Sigmoid colon (tissue), 4 donors: ENCODE measurements at regions not wholly inside any gene's neighbourhood (a gene's known extent, or its start where the extent isn't known, plus 50 kb on each side); places are given as distances from the start of the nearest gene placed in this dataset.

Experiments
- EP300 ChIP-seq, 4 donors: sonication (generic); formaldehyde crosslinking; IDR thresholded peaks; one replicate each; pipeline ENCODE4 v1.6.1; 2017; ENCODE audit warnings: antibody characterized with exemption in 4 of 4
- POLR2A ChIP-seq, 2 donors: fragments of 450-650 bp; IDR thresholded peaks; one replicate each; pipeline ENCODE4 v1.6.1; 2016; ENCODE audit warnings: antibody characterized with exemption in 2 of 2, mild to moderate bottlenecking in 2 of 2, moderate library complexity in 2 of 2
- TF ChIP-seq, protein P1 (sequence below), 4 experiments: fragments of 450-650 bp in 3 of 4; fragments of 200-600 bp in 1 of 4; IDR thresholded peaks; one replicate each; pipeline ENCODE4 v1.5.1; 2016 to 2019; ENCODE audit warnings: antibody characterized with exemption in 4 of 4, mild to moderate bottlenecking in 3 of 4, moderate library complexity in 2 of 4

DNA sequence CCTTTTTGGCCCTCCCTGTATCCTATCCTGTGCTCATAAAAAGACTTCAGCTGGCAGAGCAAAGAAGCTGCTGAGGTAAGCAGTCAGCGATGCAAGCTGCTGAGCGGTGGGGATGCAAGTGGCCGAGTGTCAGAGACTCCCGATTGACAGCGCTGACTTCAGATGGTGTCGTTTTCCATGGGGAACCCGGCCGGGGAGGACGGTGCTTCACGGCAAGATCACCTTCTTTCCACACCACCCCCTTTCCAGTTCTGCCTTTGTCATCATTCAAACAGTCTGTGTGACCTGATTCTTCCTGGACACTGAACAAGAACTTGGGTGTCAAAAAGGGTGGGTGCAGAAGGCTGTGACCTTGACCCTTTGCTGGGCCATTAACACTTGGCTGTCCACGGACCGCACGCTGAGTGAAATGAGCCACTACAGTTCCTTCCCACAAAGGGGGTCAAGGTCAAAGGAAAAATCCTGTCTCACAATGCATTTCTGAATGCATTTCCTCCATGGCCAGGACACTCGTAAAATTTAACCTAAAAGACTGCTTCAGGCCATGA lies 52.9 kb upstream of the UNC93A start:
- TF ChIP-seq, protein P1, sequence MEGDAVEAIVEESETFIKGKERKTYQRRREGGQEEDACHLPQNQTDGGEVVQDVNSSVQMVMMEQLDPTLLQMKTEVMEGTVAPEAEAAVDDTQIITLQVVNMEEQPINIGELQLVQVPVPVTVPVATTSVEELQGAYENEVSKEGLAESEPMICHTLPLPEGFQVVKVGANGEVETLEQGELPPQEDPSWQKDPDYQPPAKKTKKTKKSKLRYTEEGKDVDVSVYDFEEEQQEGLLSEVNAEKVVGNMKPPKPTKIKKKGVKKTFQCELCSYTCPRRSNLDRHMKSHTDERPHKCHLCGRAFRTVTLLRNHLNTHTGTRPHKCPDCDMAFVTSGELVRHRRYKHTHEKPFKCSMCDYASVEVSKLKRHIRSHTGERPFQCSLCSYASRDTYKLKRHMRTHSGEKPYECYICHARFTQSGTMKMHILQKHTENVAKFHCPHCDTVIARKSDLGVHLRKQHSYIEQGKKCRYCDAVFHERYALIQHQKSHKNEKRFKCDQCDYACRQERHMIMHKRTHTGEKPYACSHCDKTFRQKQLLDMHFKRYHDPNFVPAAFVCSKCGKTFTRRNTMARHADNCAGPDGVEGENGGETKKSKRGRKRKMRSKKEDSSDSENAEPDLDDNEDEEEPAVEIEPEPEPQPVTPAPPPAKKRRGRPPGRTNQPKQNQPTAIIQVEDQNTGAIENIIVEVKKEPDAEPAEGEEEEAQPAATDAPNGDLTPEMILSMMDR (IDR thresholded peaks at IDR 0.05), result no peak
- TF ChIP-seq POLR2A (IDR thresholded peaks at IDR 0.05) (no peak), EP300 (IDR thresholded peaks at IDR 0.05) (no peak)
